Suprapubic skin (tissue), 4 donors: ENCODE measurements at regions not wholly inside any gene's neighbourhood (a gene's known extent, or its start where the extent isn't known, plus 50 kb on each side); places are given as distances from the start of the nearest gene placed in this dataset.

ENCODE experiments used
- DNase-seq, 2 donors: peaks; one replicate each; pipeline ENCODE4 v3.0.0-alpha.2; 2019; ENCODE audit warnings: low spot score in 2 of 2
- H3K27ac ChIP-seq: fragments of 200-600 bp; sonication (generic); one replicate; pipeline ENCODE4 v1.5.1; 2019
- H3K27me3 ChIP-seq: fragments of 200-600 bp; sonication (generic); one replicate; pipeline ENCODE4 v1.5.1; 2019
- H3K36me3 ChIP-seq: fragments of 200-600 bp; sonication (generic); one replicate; pipeline ENCODE4 v1.5.1; 2019
- H3K4me1 ChIP-seq: fragments of 200-600 bp; sonication (generic); one replicate; pipeline ENCODE4 v1.5.1; 2019
- H3K4me3 ChIP-seq: fragments of 200-600 bp; sonication (generic); one replicate; pipeline ENCODE4 v1.5.1; 2019; ENCODE audit warnings: mild to moderate bottlenecking
- H3K9me3 ChIP-seq: fragments of 200-600 bp; sonication (generic); one replicate; pipeline ENCODE4 v1.5.1; 2019
- CTCF ChIP-seq, 2 donors: fragments of 200-600 bp in 1 of 2; fragments of 450-650 bp in 1 of 2; sonication (generic) in 1 of 2; IDR thresholded peaks; one replicate each; pipeline ENCODE4 v1.5.1; 2016 to 2019; ENCODE audit warnings: antibody characterized with exemption in 2 of 2, mild to moderate bottlenecking in 1 of 2, moderate library complexity in 1 of 2
- EP300 ChIP-seq: sonication (generic); formaldehyde crosslinking; IDR thresholded peaks from one replicate; pipeline ENCODE4 v1.6.1; 2017; ENCODE audit warnings: antibody characterized with exemption
- POLR2A ChIP-seq, 2 donors: fragments of 450-650 bp; IDR thresholded peaks; one replicate each; pipeline ENCODE4 v1.6.1; 2017; ENCODE audit warnings: antibody characterized with exemption in 2 of 2, mild to moderate bottlenecking in 2 of 2, moderate library complexity in 2 of 2
- POLR2AphosphoS5 ChIP-seq, 3 donors: sonication (generic); formaldehyde crosslinking; IDR thresholded peaks; one replicate each; pipeline ENCODE4 v1.6.1; 2017; ENCODE audit warnings: antibody characterized with exemption in 3 of 3
- WGBS: methylation state at CpG from one replicate; pipeline ENCODE4 v1.1.5; 2018; 5-methylcytosine and 5-hydroxymethylcytosine counted together

GRCh38 chr2:154532763-154533162 is 165.7 kb upstream of the KCNJ3 start:
- Histone ChIP-seq H3K4me3 (no peak overlapping the region), H3K9me3 (no peaks in the 10 kb centered on the region), H3K27me3 (no peaks in the 10 kb centered on the region), H3K36me3 (no peaks in the 10 kb centered on the region), H3K27ac (no peak overlapping the region), H3K4me1 (no peaks in the 10 kb centered on the region)
- 22% methylated on average over 2 of the region's 2 CpGs for WGBS
- no peak for DNase-seq
- TF ChIP-seq CTCF (IDR thresholded peaks at IDR 0.05) (no peak), EP300 (no peak), POLR2A (IDR thresholded peaks at IDR 0.05) (no peak), POLR2AphosphoS5 (IDR thresholded peaks at IDR 0.05) (no peak)

- 85% methylated on average over 7 of the region's 7 CpGs for WGBS
- H3K27me3 ChIP-seq: no peaks in the 10 kb centered on the region
- no peaks in the 10 kb centered on the region for H3K4me1 ChIP-seq
- no peak overlapping the region for H3K4me3 ChIP-seq
- no peak overlapping the region for H3K27ac ChIP-seq
- H3K9me3 ChIP-seq: no peaks in the 10 kb centered on the region
- no peak for DNase-seq
- no peaks in the 10 kb centered on the region for H3K36me3 ChIP-seq
- TF ChIP-seq POLR2A (IDR thresholded peaks at IDR 0.05): no peak
Measured at GRCh38 chr2:154533300-154533940, 165.1 kb upstream of the KCNJ3 start.

- DNase-seq: no peak
- TF ChIP-seq CTCF (IDR thresholded peaks at IDR 0.05): no peak
- no peak for TF ChIP-seq POLR2AphosphoS5 (IDR thresholded peaks at IDR 0.05)
- TF ChIP-seq EP300: no peak
- TF ChIP-seq POLR2A (IDR thresholded peaks at IDR 0.05): no peak
- no peak overlapping the region for H3K27ac ChIP-seq
- no peaks in the 10 kb centered on the region for H3K36me3 ChIP-seq
- H3K4me3 ChIP-seq: no peak overlapping the region
- H3K9me3 ChIP-seq: no peaks in the 10 kb centered on the region
- H3K4me1 ChIP-seq: no peaks in the 10 kb centered on the region
- no peaks in the 10 kb centered on the region for H3K27me3 ChIP-seq
Measured at GRCh38 chr2:154537024-154537423, 161.5 kb upstream of the KCNJ3 start.

DNA sequence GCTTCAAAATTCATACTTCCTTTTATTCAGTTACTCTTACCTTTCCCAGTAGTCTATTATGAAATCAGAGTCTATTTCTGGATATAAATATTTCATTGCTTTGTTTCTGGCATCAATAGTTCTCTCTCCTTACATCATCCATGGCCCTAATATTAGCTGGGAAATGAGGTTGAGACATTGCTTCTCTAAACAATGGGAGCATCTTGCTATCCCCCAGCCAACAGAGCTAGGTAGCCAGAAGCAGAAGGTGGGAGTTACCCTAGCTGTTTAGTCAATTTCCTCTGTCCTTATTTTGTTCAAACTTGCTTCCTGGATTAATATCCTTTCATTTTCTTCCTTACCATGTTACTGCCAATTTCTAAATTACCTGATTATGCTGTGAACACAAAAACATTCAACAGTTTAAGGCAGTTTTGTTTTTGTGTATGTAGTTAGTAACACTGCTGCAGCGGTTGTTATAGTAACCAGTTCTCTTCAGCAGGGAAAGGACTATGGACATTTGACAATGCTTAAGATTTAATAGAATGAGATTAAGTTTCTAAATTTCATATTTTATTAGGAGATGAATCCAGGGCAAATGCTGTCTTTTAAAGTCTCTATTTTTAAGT is 160.5 kb upstream of the KCNJ3 start:
- Histone ChIP-seq H3K4me3 (no peak overlapping the region), H3K27ac (no peak overlapping the region), H3K27me3 (no peaks in the 10 kb centered on the region), H3K36me3 (no peaks in the 10 kb centered on the region), H3K9me3 (no peaks in the 10 kb centered on the region), H3K4me1 (no peaks in the 10 kb centered on the region)
- no peak for TF ChIP-seq POLR2AphosphoS5 (IDR thresholded peaks at IDR 0.05)
- no peak for TF ChIP-seq POLR2A (IDR thresholded peaks at IDR 0.05)
- no peak for TF ChIP-seq CTCF (IDR thresholded peaks at IDR 0.05)
- TF ChIP-seq EP300: no peak
- DNase-seq: no peak
- 85% methylated on average over 1 of the region's 1 CpG for WGBS

DNA sequence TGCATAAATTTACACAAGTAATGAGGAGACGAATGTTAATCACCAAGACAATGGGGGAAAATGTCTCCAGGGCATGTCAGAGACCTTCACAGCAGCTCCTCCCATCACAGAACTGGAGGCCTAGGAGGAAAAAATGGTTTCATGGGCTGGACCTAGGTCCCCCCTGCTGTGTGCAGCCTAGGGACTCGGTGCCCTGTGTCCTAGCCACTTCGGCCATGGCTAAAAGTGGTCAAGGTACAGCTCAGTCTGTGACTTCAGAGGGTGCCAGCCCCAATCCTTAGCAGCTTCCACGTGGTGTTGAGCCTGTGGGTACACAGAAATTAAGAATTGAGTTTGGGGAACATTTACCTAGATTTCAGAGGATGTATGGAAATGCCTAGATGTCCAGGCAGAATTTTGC is 152.2 kb upstream of the KCNJ3 start:
- DNase-seq: no peak
- peaks cover 4% of the 10 kb centered on the region for H3K9me3 ChIP-seq
- no peak for TF ChIP-seq POLR2AphosphoS5 (IDR thresholded peaks at IDR 0.05)
- no peak for TF ChIP-seq CTCF (IDR thresholded peaks at IDR 0.05)
- no peak for TF ChIP-seq POLR2A (IDR thresholded peaks at IDR 0.05)
- no peak for TF ChIP-seq EP300
- 72% methylated on average over 4 of the region's 4 CpGs for WGBS
- H3K4me1 ChIP-seq: no peaks in the 10 kb centered on the region
- H3K27me3 ChIP-seq: no peaks in the 10 kb centered on the region
- H3K36me3 ChIP-seq: no peaks in the 10 kb centered on the region
- H3K4me3 ChIP-seq: no peak overlapping the region
- H3K27ac ChIP-seq: no peak overlapping the region

DNA sequence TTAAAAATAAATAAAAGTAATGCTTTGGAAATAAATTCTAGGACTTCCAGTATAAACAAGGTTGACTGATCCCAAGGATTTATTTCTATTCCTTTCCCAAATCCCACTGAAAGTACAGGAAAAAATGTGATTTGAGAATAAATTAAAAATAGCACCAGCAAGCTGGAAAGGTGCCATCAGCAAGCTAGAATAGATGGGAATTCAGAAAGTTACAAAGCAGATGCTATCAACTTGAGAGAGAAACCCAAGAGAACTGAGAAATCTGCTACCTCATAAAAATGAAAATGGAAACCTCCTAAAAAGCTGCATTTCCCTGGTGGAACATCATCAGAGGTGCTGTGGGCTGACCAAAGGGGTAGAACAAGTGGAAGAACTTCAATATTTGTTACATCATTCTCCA is 148.6 kb upstream of the KCNJ3 start:
- no peaks in the 10 kb centered on the region for H3K27me3 ChIP-seq

More for the DNA sequence above, 148.6 kb upstream of the KCNJ3 start:
- no peak for TF ChIP-seq EP300
- TF ChIP-seq POLR2A (IDR thresholded peaks at IDR 0.05): no peak
- no peak for TF ChIP-seq POLR2AphosphoS5 (IDR thresholded peaks at IDR 0.05)
- TF ChIP-seq CTCF (IDR thresholded peaks at IDR 0.05): no peak
- Histone ChIP-seq H3K4me1 (no peaks in the 10 kb centered on the region), H3K36me3 (no peaks in the 10 kb centered on the region), H3K4me3 (no peak overlapping the region), H3K9me3 (peaks cover 4% of the 10 kb centered on the region), H3K27ac (no peak overlapping the region)
- DNase-seq: no peak
